Smooth muscle cell (in vitro differentiated cells): ENCODE measurements at regions not wholly inside any gene's neighbourhood (a gene's known extent, or its start where the extent isn't known, plus 50 kb on each side); places are given as distances from the start of the nearest gene placed in this dataset.

Source experiments
- DNase-seq: peaks from one replicate; lab custom pipeline; 2025; ENCODE audit not compliant: unreplicated experiment; lab: John Stamatoyannopoulos, UW
- H2AFZ ChIP-seq: fragments of 200-600 bp; sonication (generic); 2 replicates; pipeline ENCODE4 v1.6.0; 2016; ENCODE audit warnings: antibody characterized with exemption, low read depth, mild to moderate bottlenecking
- H3F3A ChIP-seq: fragments of 200-600 bp; sonication (generic); 2 replicates; pipeline ENCODE4 v1.6.0; 2017; ENCODE audit warnings: antibody characterized with exemption, low read depth
- H3K27ac ChIP-seq: fragments of 200-600 bp; sonication (generic); 2 replicates; pipeline ENCODE4 v1.5.1; 2016; ENCODE audit warnings: low read depth, mild to moderate bottlenecking
- H3K27me3 ChIP-seq: fragments of 200-600 bp; sonication (generic); 2 replicates; pipeline ENCODE4 v1.6.1; 2016; ENCODE audit warnings: low read depth, mild to moderate bottlenecking
- H3K36me3 ChIP-seq: fragments of 200-600 bp; sonication (generic); 2 replicates; pipeline ENCODE4 v1.5.1; 2016; ENCODE audit warnings: low read depth
- H3K4me1 ChIP-seq: fragments of 200-600 bp; sonication (generic); 2 replicates; pipeline ENCODE4 v1.5.1; 2016; ENCODE audit warnings: low read depth
- H3K4me2 ChIP-seq: fragments of 200-600 bp; sonication (generic); 2 replicates; pipeline ENCODE4 v1.6.0; 2016; ENCODE audit warnings: mild to moderate bottlenecking
- H3K4me3 ChIP-seq: fragments of 200-600 bp; sonication (generic); 2 replicates; pipeline ENCODE4 v1.5.1; 2016; ENCODE audit warnings: mild to moderate bottlenecking
- H3K79me2 ChIP-seq: fragments of 200-600 bp; sonication (generic); 2 replicates; pipeline ENCODE4 v1.6.0; 2016; ENCODE audit warnings: low read depth, mild to moderate bottlenecking
- H3K9ac ChIP-seq: fragments of 200-600 bp; sonication (generic); 2 replicates; pipeline ENCODE4 v1.6.0; 2016; ENCODE audit warnings: low read depth
- H3K9me3 ChIP-seq: fragments of 200-600 bp; sonication (generic); replicated peaks from 2 replicates; pipeline ENCODE4 v1.5.1; 2016; ENCODE audit warnings: low read depth
- H4K20me1 ChIP-seq: fragments of 200-600 bp; sonication (generic); 2 replicates; pipeline ENCODE4 v1.6.0; 2016; ENCODE audit warnings: low read depth
- WGBS: methylation state at CpG from one replicate; pipeline ENCODE4 v1.1.7; 2016; ENCODE audit warnings: low lambda C conversion rate; 5-methylcytosine and 5-hydroxymethylcytosine counted together
- TF ChIP-seq, protein P1 (sequence below): fragments of 200-600 bp; sonication (generic); IDR thresholded peaks from 2 replicates; pipeline ENCODE4 v1.5.1; 2017; ENCODE audit warnings: borderline replicate concordance, mild to moderate bottlenecking, antibody characterized with exemption; ENCODE audit not compliant: insufficient read depth, poor library complexity, severe bottlenecking

DNA sequence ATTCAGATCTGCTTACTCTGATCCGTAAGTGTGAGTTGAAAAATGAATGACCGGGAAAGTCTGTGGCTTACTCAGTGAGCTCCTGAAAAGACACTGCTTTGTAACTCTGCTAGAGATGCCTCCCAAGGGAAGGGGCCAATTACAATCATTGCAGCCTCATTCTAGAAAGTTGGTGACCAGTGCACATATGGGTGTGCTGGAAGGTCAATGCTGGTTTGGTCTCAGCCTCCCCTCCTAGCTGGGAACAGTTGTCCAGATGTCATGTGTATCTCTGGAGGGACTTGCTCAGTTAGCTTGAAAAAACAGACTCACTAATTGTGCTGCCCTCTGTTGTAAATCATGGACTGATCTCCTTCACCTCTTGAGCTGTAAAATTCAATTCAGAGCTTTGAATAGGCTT lies 405.0 kb downstream of the ADRA2A start:
- no peak overlapping the region for H3K4me2 ChIP-seq
- H3K36me3 ChIP-seq = no peaks in the 10 kb centered on the region
- no peaks in the 10 kb centered on the region for H3F3A ChIP-seq
- DNase-seq = no peak
- peaks cover 5% of the 10 kb centered on the region for H3K4me1 ChIP-seq
- TF ChIP-seq, protein P1, sequence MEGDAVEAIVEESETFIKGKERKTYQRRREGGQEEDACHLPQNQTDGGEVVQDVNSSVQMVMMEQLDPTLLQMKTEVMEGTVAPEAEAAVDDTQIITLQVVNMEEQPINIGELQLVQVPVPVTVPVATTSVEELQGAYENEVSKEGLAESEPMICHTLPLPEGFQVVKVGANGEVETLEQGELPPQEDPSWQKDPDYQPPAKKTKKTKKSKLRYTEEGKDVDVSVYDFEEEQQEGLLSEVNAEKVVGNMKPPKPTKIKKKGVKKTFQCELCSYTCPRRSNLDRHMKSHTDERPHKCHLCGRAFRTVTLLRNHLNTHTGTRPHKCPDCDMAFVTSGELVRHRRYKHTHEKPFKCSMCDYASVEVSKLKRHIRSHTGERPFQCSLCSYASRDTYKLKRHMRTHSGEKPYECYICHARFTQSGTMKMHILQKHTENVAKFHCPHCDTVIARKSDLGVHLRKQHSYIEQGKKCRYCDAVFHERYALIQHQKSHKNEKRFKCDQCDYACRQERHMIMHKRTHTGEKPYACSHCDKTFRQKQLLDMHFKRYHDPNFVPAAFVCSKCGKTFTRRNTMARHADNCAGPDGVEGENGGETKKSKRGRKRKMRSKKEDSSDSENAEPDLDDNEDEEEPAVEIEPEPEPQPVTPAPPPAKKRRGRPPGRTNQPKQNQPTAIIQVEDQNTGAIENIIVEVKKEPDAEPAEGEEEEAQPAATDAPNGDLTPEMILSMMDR = no peak
- H3K9me3 ChIP-seq = no peaks in the 10 kb centered on the region
- no peaks in the 10 kb centered on the region for H4K20me1 ChIP-seq
- no peaks in the 10 kb centered on the region for H3K27me3 ChIP-seq
- no peak overlapping the region for H3K4me3 ChIP-seq
- H3K79me2 ChIP-seq = no peaks in the 10 kb centered on the region
- WGBS = 83% methylated on average over 2 of the region's 2 CpGs
- H3K9ac ChIP-seq = no peak overlapping the region
- no peak overlapping the region for H3K27ac ChIP-seq
- H2AFZ ChIP-seq = no peak overlapping the region

DNA sequence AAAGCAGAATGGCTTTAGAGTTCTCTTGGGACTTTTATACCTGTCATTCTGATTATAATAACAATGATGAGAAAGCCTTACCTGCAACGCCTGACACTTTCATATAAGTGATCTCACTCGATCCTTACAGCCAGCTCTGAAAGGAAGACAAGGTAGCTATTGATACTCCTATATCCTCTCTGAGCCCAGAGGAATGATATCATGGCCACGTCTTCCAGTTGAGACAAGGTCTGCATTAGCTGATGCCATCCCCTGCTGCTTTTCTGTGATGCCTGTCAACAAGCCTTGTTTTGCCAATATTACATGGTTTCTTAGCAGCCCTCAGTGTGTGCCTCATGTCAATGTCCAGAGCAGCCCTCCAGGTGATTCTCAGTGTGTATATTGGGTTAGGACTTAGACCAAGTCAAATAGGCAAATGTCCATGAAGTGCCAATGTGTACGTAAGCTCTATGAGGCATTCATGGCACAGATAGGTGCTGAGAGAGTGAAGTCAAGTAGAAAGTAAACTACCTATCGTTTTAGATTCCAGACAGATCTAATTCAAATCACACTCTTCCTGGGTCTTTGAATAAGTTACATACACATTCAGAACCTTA lies 405.9 kb downstream of the ADRA2A start:
- no peak overlapping the region for H3K9ac ChIP-seq
- DNase-seq = no peak
- no peaks in the 10 kb centered on the region for H3F3A ChIP-seq
- no peaks in the 10 kb centered on the region for H3K79me2 ChIP-seq
- no peak overlapping the region for H3K4me2 ChIP-seq
- H3K27ac ChIP-seq = no peak overlapping the region
- no peaks in the 10 kb centered on the region for H3K36me3 ChIP-seq
- H2AFZ ChIP-seq = no peak overlapping the region
- H3K4me3 ChIP-seq = no peak overlapping the region
- no peaks in the 10 kb centered on the region for H3K27me3 ChIP-seq
- H3K4me1 ChIP-seq = peaks cover 5% of the 10 kb centered on the region
- no peaks in the 10 kb centered on the region for H4K20me1 ChIP-seq
- no peaks in the 10 kb centered on the region for H3K9me3 ChIP-seq
- TF ChIP-seq, protein P1 = no peak
- WGBS = 89% methylated on average over 5 of the region's 5 CpGs

DNA sequence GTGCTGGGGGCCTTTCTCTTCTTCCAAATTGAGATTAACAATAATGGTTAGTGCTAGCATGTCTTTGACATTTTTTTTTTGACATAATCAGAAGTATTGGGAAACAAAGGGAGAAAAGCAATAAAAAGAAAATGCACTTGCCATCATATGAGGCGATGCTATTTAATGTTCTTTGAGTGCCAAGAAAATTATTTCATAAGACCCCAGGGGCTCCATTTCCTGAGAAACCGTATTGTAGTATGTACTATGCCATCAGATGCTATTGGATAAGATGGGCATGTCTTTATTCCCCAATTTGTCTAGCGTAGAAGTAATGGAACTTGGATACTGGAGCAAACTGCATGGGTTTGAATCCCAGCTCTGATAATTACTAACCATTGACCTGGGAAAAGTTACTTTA lies 408.9 kb downstream of the ADRA2A start:
- Histone ChIP-seq H3K36me3 (no peaks in the 10 kb centered on the region), H3K27me3 (no peaks in the 10 kb centered on the region), H3K79me2 (no peaks in the 10 kb centered on the region), H3K9me3 (peaks cover 5% of the 10 kb centered on the region), H3K4me3 (no peak overlapping the region), H3K9ac (no peak overlapping the region), H3K4me2 (no peak overlapping the region), H3K27ac (no peak overlapping the region), H2AFZ (no peak overlapping the region), H4K20me1 (no peaks in the 10 kb centered on the region), H3K4me1 (no peaks in the 10 kb centered on the region), H3F3A (no peaks in the 10 kb centered on the region)
- 91% methylated on average over 3 of the region's 3 CpGs for whole genome bisulfite sequencing
- no peak for DNase-seq
- TF ChIP-seq, protein P1 = no peak

DNA sequence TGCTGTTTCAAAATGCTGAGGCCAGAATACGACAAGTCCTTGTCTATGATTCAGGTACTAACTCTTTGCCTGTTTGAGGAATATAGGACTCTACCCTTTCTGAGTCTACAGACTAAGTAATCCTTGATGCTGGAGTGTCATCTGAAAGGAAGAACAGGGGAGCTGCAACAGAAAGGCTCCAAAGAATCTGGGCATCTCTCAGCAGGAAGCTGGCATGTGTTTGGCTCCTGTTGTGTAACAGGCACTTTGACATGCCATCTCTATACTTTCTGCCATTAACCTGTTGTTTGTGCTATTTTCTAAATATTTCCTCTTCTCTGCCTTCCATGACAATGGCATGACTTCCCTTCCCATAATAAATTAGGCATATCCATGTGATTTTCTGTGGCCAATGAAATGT lies 409.5 kb downstream of the ADRA2A start:
- no peak for DNase-seq
- H2AFZ ChIP-seq = no peak overlapping the region
- peaks cover 5% of the 10 kb centered on the region for H3K9me3 ChIP-seq
- no peak overlapping the region for H3K27ac ChIP-seq
- H3K36me3 ChIP-seq = no peaks in the 10 kb centered on the region
- H3K79me2 ChIP-seq = no peaks in the 10 kb centered on the region
- H3K9ac ChIP-seq = no peak overlapping the region
- no peaks in the 10 kb centered on the region for H4K20me1 ChIP-seq
- no peaks in the 10 kb centered on the region for H3K4me1 ChIP-seq
- 88% methylated on average over 1 of the region's 1 CpG for WGBS
- no peak overlapping the region for H3K4me2 ChIP-seq
- H3F3A ChIP-seq = no peaks in the 10 kb centered on the region
- TF ChIP-seq, protein P1 = no peak
- no peaks in the 10 kb centered on the region for H3K27me3 ChIP-seq
- H3K4me3 ChIP-seq = no peak overlapping the region
